Pancreas (tissue), 10 donors: ENCODE measurements at regions not wholly inside any gene's neighbourhood (a gene's known extent, or its start where the extent isn't known, plus 50 kb on each side); places are given as distances from the start of the nearest gene placed in this dataset.

ENCODE experiments used
- ATAC-seq, 4 donors: fragments of 200-7000 bp; cut with Tn5 transposase; one replicate each; pipeline versions ENCODE4 v1.8.0 to v1.9.1; 2020; ENCODE audit warnings: mild to moderate bottlenecking in 4 of 4, moderate library complexity in 4 of 4
- DNase-seq, 6 donors: peaks; one replicate each; pipeline ENCODE4 v3.0.0-alpha.2; 2020
- FAIRE-seq: peaks from 2 replicates; lab custom pipeline; 2012; peaks lifted over from hg19 to GRCh38; lab: Jason Lieb, UNC
- H3K27ac ChIP-seq, 4 donors: fragments of 200-600 bp; sonication (generic); 1 replicate in 3 of 4; 2 replicates in 1 of 4; pipeline versions ENCODE4 v1.5.0 to v1.8.0; 2020
- H3K27me3 ChIP-seq, 4 donors: fragments of 200-600 bp; one replicate each; pipeline ENCODE4 v1.8.0; 2021
- H3K36me3 ChIP-seq, 3 donors: fragments of 200-600 bp; sonication (generic) in 1 of 3; one replicate each; pipeline versions ENCODE4 v1.5.0 to v1.8.0; 2020 to 2021
- H3K4me1 ChIP-seq, 3 donors: fragments of 200-600 bp; one replicate each; pipeline ENCODE4 v1.8.0; 2021
- H3K4me3 ChIP-seq, 4 donors: fragments of 200-600 bp; sonication (generic) in 2 of 4; one replicate each; pipeline versions ENCODE4 v1.5.0 to v1.8.0; 2020 to 2021
- H3K9me3 ChIP-seq, 4 donors: fragments of 200-600 bp; one replicate each; pipeline ENCODE4 v1.8.0; 2021
- WGBS, 2 donors: extraction: QIAGEN DNeasy Blood & Tissue Kit; methylation state at CpG; one replicate each; pipeline ENCODE4 v1.1.7; 2013; 5-methylcytosine and 5-hydroxymethylcytosine counted together
- intact Hi-C, 3 donors: fragments of 100-400 bp; cut with DNase I; formaldehyde crosslinking; loops; one replicate each; pipeline versions ENCODE4 v1.11.1 to v1.14.2; 2022
- TF ChIP-seq, protein P1 (sequence below), 4 donors: fragments of 200-600 bp; sonication (generic) in 3 of 4; IDR thresholded peaks; one replicate each; pipeline versions ENCODE4 v1.5.0 to v1.8.0; 2021; ENCODE audit warnings: antibody characterized with exemption in 4 of 4
- donor health status: healthy with polysubstance abuse.
- donor health status: DM: no; HTN: no; CAD: no; lungs with moderate emphysema.
- donor health status: DM: no; HTN: no; CAD: no.
- donor health status: control.
- donor health status: control.
- donor health status: Bipolar disorder and iron deficiency.
- donor health status: DM: yes; HTN: yes; CAD: no.
- donor health status: DM: no; HTN: no; CAD: no.
- donor health status: DM: no; HTN: no; CAD: no.
- donor health status: DM: yes; HTN: yes; CAD: no.

DNA sequence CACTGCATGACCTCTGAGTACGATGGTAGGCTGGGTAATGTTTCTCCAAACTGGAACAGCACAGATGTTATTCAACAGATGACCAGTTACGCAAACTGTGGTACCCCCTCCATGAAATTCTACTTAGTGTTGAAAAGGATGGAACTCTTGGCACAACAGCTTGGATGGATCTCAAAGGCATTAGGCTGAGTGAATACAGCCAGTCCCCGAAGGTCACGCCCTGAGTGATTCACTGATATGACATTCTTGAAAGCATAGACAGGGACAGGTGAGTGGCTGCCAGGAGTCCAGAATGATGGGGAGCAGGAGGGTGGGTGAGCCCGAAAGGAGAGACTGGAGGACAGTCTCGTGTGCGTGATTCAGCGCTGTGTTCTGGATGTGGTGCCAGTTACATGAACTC, 187.5 kb upstream of the TMEM132C start:
- TF ChIP-seq, protein P1, sequence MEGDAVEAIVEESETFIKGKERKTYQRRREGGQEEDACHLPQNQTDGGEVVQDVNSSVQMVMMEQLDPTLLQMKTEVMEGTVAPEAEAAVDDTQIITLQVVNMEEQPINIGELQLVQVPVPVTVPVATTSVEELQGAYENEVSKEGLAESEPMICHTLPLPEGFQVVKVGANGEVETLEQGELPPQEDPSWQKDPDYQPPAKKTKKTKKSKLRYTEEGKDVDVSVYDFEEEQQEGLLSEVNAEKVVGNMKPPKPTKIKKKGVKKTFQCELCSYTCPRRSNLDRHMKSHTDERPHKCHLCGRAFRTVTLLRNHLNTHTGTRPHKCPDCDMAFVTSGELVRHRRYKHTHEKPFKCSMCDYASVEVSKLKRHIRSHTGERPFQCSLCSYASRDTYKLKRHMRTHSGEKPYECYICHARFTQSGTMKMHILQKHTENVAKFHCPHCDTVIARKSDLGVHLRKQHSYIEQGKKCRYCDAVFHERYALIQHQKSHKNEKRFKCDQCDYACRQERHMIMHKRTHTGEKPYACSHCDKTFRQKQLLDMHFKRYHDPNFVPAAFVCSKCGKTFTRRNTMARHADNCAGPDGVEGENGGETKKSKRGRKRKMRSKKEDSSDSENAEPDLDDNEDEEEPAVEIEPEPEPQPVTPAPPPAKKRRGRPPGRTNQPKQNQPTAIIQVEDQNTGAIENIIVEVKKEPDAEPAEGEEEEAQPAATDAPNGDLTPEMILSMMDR (IDR thresholded peaks at IDR 0.05), result no peak
- intact Hi-C loops, result no loop called here
- no peaks in the 10 kb centered on the region for H3K9me3 ChIP-seq
- no peaks in the 10 kb centered on the region for H3K36me3 ChIP-seq
- DNase-seq (no peak), ATAC-seq (no peak), FAIRE-seq (no peak)
- H3K27ac ChIP-seq, result no peak overlapping the region
- no peaks in the 10 kb centered on the region for H3K27me3 ChIP-seq
- no peak overlapping the region for H3K4me3 ChIP-seq
- H3K4me1 ChIP-seq, result no peaks in the 10 kb centered on the region
- WGBS, 2 donors, result 65 to 73% methylated on average over 8 of the region's 8 CpGs

DNA sequence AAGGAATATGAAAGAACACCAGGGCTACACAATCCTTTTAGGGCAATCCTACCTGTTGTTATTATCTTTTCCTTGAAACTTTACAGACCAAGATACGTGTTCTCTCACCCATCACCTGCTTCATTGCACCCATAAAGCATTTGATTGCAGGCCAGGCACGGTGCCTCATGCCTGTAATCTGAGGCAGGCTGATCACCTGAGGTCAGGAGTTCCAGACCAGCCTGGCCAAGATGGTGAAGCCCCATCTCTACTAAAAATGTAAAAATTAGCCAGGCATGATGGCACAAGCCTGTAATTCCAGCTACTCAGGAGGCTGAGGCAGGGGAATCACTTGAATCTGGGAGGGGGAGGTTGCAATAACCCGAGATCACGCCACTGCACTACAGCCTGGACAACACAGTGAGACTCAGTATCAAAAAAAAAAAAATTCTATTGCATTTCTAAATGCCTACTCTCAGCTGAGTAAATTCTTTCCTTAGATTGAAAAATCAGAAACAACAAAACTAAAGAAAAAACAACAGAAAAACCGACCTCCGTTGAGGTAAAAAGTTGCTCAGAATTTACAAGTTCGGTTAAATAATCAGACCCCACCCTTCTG, 183.7 kb upstream of the TMEM132C start:
- Histone ChIP-seq H3K4me3 (no peak overlapping the region), H3K36me3 (no peaks in the 10 kb centered on the region), H3K27ac (no peak overlapping the region), H3K4me1 (no peaks in the 10 kb centered on the region), H3K9me3 (no peaks in the 10 kb centered on the region), H3K27me3 (no peaks in the 10 kb centered on the region)
- WGBS, 2 donors, result 74 to 84% methylated on average over 7 of the region's 7 CpGs
- intact Hi-C loops, result no loop called here
- ATAC-seq (no peak), DNase-seq (no peak), FAIRE-seq (no peak)
- TF ChIP-seq, protein P1 (IDR thresholded peaks at IDR 0.05), result no peak

DNA sequence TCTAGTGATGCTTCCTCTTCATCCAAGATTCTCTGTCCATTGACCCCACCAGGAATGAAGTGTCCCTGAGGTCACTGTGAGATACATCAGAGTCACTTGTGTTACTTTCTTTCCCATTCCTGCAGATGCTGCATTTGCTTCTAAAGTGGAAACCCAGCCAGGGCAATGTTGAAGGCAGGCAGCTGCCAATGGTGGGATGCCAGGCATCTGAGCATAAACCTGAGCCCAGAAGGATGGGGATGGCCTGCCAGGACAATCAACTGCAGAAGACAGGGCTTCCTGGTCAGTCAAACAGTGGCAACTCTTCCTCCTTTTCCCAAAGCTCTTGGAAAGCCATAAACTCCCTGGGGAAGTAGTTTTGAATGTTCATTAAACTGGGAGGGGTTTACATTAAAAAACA, 178.0 kb upstream of the TMEM132C start:
- DNase-seq (no peak), FAIRE-seq (no peak), ATAC-seq (no peak)
- Histone ChIP-seq H3K4me1 (no peaks in the 10 kb centered on the region), H3K4me3 (no peak overlapping the region), H3K9me3 (no peaks in the 10 kb centered on the region), H3K27ac (no peak overlapping the region), H3K27me3 (no peaks in the 10 kb centered on the region), H3K36me3 (no peaks in the 10 kb centered on the region)
- TF ChIP-seq, protein P1 (IDR thresholded peaks at IDR 0.05), result no peak
- intact Hi-C loops, result no loop called here

DNA sequence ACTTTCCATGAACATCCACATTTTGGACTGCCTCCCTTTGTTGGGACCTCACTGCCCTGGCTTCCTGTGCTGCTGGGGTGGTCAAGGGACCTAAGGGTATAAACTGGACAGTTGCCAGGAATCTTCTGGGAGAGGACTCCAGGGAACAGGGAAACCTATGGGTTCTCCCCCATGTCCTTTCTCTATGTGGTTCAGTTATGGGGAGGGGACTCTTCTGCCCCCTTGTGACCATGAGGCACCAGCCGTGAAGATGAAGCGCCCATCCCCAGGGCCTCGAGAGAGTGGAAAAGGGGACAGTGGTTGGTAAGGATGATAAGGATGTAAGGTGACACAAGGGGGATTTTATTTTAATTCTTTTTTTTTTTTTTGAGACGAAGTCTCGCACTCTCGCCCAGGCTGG, 177.0 kb upstream of the TMEM132C start:
- no peaks in the 10 kb centered on the region for H3K9me3 ChIP-seq
- H3K36me3 ChIP-seq, result no peaks in the 10 kb centered on the region
- TF ChIP-seq, protein P1 (IDR thresholded peaks at IDR 0.05), result no peak
- no peak overlapping the region for H3K4me3 ChIP-seq
- no peaks in the 10 kb centered on the region for H3K27me3 ChIP-seq
- H3K27ac ChIP-seq, result no peak overlapping the region
- 65 to 78% methylated on average over 6 of the region's 6 CpGs for WGBS, 2 donors
- no peaks in the 10 kb centered on the region for H3K4me1 ChIP-seq
- DNase-seq (no peak), ATAC-seq (no peak), FAIRE-seq (no peak)
- intact Hi-C loops, result no loop called here

DNA sequence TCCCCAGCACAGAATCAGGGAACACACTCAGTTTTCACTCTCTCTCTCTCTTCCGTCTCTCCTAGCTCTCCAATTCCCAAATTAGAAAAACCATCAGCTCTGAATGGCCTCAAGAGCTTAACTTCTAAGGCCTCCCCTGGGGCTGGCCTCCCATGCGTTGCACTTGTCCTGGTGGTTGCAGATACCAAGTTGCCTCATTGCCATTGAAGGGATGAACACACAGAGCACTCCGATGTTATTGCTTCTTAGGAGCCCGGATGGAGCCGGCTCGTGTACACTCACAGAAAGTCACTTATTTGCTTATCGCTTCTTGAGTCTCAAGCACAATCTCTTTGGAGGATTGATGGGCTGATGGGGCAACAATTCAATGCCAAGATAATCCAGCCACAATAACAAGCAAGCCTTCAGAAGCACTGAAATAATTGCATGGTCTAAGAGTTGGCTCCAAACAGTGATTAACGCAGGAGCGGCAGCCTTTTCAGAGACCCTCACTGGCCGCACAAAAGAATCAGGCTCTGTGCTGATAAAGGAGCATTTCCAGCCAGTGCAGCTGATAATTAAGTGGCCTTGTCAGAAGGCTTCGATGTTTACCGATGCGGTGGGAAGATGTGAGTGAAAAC, 175.8 kb upstream of the TMEM132C start:
- TF ChIP-seq, protein P1 (IDR thresholded peaks at IDR 0.05), result no peak
- FAIRE-seq, result no peak
- Histone ChIP-seq H3K27ac (no peak overlapping the region), H3K36me3 (no peaks in the 10 kb centered on the region), H3K4me3 (no peak overlapping the region), H3K9me3 (no peaks in the 10 kb centered on the region), H3K27me3 (no peaks in the 10 kb centered on the region), H3K4me1 (no peaks in the 10 kb centered on the region)
- 12 to 15% methylated on average over 13 of the region's 13 CpGs for WGBS, 2 donors
- no peak for ATAC-seq
- intact Hi-C loops, result no loop called here
- no peak for DNase-seq
